Panc1 (cell line): ENCODE measurements at regions not wholly inside any gene's neighbourhood (a gene's known extent, or its start where the extent isn't known, plus 50 kb on each side); places are given as distances from the start of the nearest gene placed in this dataset.

Experiments
- ATAC-seq: fragments of 200-7000 bp; cut with Tn5 transposase; 2 replicates; pipeline ENCODE4 v1.9.1; 2020; ENCODE audit warnings: mild to moderate bottlenecking, moderate library complexity
- BruUV-seq: library from RNA; stranded (reverse); fragments of 400-500 nt; replicated peaks from 2 replicates; lab custom pipeline; 2021; lab: Mats Ljungman, UMichigan
- CTCF ChIA-PET: fragments of 300-600 bp; sonication (Branson Sonifier 250); formaldehyde crosslinking; loops from one replicate; lab custom pipeline; 2022; ENCODE audit warnings: antibody characterized with exemption; lab: Charles Lee
- POLR2A ChIA-PET: fragments of 300-600 bp; sonication (Branson Sonifier 250); formaldehyde crosslinking; loops from one replicate; lab custom pipeline; 2022; ENCODE audit warnings: antibody characterized with exemption; lab: Charles Lee
- DNase-seq: peaks from one replicate; pipeline ENCODE4 v3.0.0-alpha.2; 2010; ENCODE audit warnings: low read depth, low spot score
- H3K27ac ChIP-seq: 2 replicates; pipeline ENCODE4 v1.5.1; 2011; ENCODE audit warnings: mild to moderate bottlenecking, low read length, inconsistent platforms
- H3K27me3 ChIP-seq: fragments of 200-500 bp; sonication (Bioruptor generic); 2 replicates; pipeline ENCODE4 v1.6.0; 2014; ENCODE audit warnings: low read length, inconsistent platforms; ENCODE audit not compliant: control insufficient read depth, insufficient read depth
- H3K36me3 ChIP-seq: fragments of 200-500 bp; sonication (Bioruptor generic); 2 replicates; pipeline ENCODE4 v1.5.1; 2014; ENCODE audit warnings: inconsistent platforms, mild to moderate bottlenecking, low read length, moderate library complexity; ENCODE audit not compliant: control insufficient read depth, insufficient read depth
- H3K4me1 ChIP-seq: 2 replicates; pipeline ENCODE4 v1.5.1; 2011; ENCODE audit warnings: inconsistent platforms, mild to moderate bottlenecking, low read length, moderate library complexity; ENCODE audit not compliant: control insufficient read depth, insufficient read depth
- H3K4me3 ChIP-seq, 2 experiments: 2 replicates each; pipeline ENCODE4 v1.5.1; 2011 to 2012; ENCODE audit warnings: low read depth in 2 of 2, low read length in 2 of 2, mild to moderate bottlenecking in 2 of 2, inconsistent platforms in 1 of 2, moderate library complexity in 1 of 2
- H3K9me3 ChIP-seq: fragments of 200-500 bp; sonication (Bioruptor generic); 2 replicates; pipeline ENCODE4 v1.5.1; 2014; ENCODE audit warnings: low read depth, mild to moderate bottlenecking, inconsistent platforms, low read length, moderate library complexity; ENCODE audit not compliant: control insufficient read depth, insufficient read depth
- CTCF ChIP-seq: fragments of 450-650 bp; IDR thresholded peaks from 2 replicates; pipeline ENCODE4 v1.5.1; 2017; ENCODE audit warnings: mild to moderate bottlenecking
- POLR2AphosphoS5 ChIP-seq: IDR thresholded peaks from 2 replicates; pipeline ENCODE4 v1.6.1; 2012; ENCODE audit warnings: mild to moderate bottlenecking, low read depth, low read length, moderate library complexity
- REST ChIP-seq, 2 experiments: IDR thresholded peaks; 2 replicates each; pipeline ENCODE4 v1.6.1; 2011 to 2012; ENCODE audit warnings: low read depth in 2 of 2, control low read depth in 1 of 2, low read length in 1 of 2, mild to moderate bottlenecking in 1 of 2, moderate library complexity in 1 of 2; ENCODE audit not compliant: insufficient read depth in 1 of 2
- SIN3A ChIP-seq: IDR thresholded peaks from 2 replicates; pipeline ENCODE4 v1.6.1; 2012; ENCODE audit warnings: low read depth, mild to moderate bottlenecking, low read length, moderate library complexity, borderline replicate concordance; ENCODE audit not compliant: insufficient read depth
- TCF7L2 ChIP-seq: IDR thresholded peaks from 2 replicates; pipeline ENCODE4 v1.6.1; 2011; ENCODE audit warnings: mild to moderate bottlenecking, low read depth, low read length, inconsistent platforms
- in situ Hi-C: cut with HindIII; loops from 2 replicates; pipeline ENCODE4 v1.10.0; 2016; ENCODE audit warnings: low sequenced_read_pairs, low pct_unique_long_range_greater_than_20kb
- intact Hi-C: fragments of 100-400 bp; cut with micrococcal nuclease; formaldehyde crosslinking; loops from one replicate; pipeline ENCODE4 v1.10.0; 2022; ENCODE audit not compliant: unreplicated experiment

GRCh38 chr12:125269276-125269675 lies 204.0 kb downstream of the AACS start:
- no peak overlapping the region for H3K4me3 ChIP-seq
- H3K9me3 ChIP-seq: no peaks in the 10 kb centered on the region
- peaks cover 4% of the 10 kb centered on the region; the same call in 1 of the 2 replicates for H3K27me3 ChIP-seq
- H3K4me1 ChIP-seq: 0 out of 2 replicates have a peak, but pooled peaks cover 2% of the 10 kb centered on the region
- in situ Hi-C loops (no loop called here), intact Hi-C loops (no loop called here)
- no peak overlapping the region for H3K27ac ChIP-seq
- ATAC-seq (no peak), DNase-seq (no peak)
- no peak for TF ChIP-seq REST (IDR thresholded peaks at IDR 0.05; ENCODE audit: insufficient read depth in 1 of 2, low read depth in 2 of 2, low read length in 1 of 2)
- no peak for TF ChIP-seq SIN3A
- no peak for TF ChIP-seq TCF7L2
- TF ChIP-seq CTCF: no peak
- TF ChIP-seq POLR2AphosphoS5: no peak
- POLR2A ChIA-PET: interaction anchor here (0.6 kb wide), 1 partner anchor 87 kb away, joined by 3 read pairs; no protein-coding TSS in a partner anchor
- H3K36me3 ChIP-seq: no peaks in the 10 kb centered on the region
- no TSS peak for BruUV-seq
- CTCF ChIA-PET: no interaction called here

GRCh38 chr12:125271892-125272291 lies 206.7 kb downstream of the AACS start:
- no TSS peak for BruUV-seq
- ChIA-PET CTCF (no interaction called here), POLR2A (no interaction called here)
- no peak for ATAC-seq
- Histone ChIP-seq H3K27ac (no peak overlapping the region), H3K27me3 (peaks cover 6% of the 10 kb centered on the region; the same call in 1 of the 2 replicates), H3K36me3 (no peaks in the 10 kb centered on the region), H3K9me3 (no peaks in the 10 kb centered on the region), H3K4me3 (no peak overlapping the region), H3K4me1 (0 out of 2 replicates have a peak, but pooled peaks cover 2% of the 10 kb centered on the region)
- no peak for TF ChIP-seq TCF7L2
- intact Hi-C loops: no loop called here
- no peak for DNase-seq
- in situ Hi-C loops: no loop called here

- ChIA-PET CTCF (no interaction called here), POLR2A (no interaction called here)
- Histone ChIP-seq H3K36me3 (no peaks in the 10 kb centered on the region), H3K4me3 (no peak overlapping the region), H3K27me3 (peaks cover 4% of the 10 kb centered on the region; the same call in 1 of the 2 replicates), H3K27ac (no peak overlapping the region), H3K9me3 (no peaks in the 10 kb centered on the region), H3K4me1 (0 out of 2 replicates have a peak, but pooled peaks cover 2% of the 10 kb centered on the region)
- intact Hi-C loops: no loop called here
- in situ Hi-C loops: no loop called here
- DNase-seq (no peak), ATAC-seq (no peak)
- no TSS peak for BruUV-seq
- TF ChIP-seq POLR2AphosphoS5 (no peak), SIN3A (no peak), TCF7L2 (no peak), REST (IDR thresholded peaks at IDR 0.05; ENCODE audit: insufficient read depth in 1 of 2, low read depth in 2 of 2, low read length in 1 of 2) (no peak), CTCF (no peak)
Observed at GRCh38 chr12:125272383-125272933, 207.2 kb downstream of the AACS start.
